ENCODE measurements at regions not wholly inside any gene's neighbourhood (a gene's known extent, or its start where the extent isn't known, plus 50 kb on each side); places are given as distances from the start of the nearest gene placed in this dataset.

DNA sequence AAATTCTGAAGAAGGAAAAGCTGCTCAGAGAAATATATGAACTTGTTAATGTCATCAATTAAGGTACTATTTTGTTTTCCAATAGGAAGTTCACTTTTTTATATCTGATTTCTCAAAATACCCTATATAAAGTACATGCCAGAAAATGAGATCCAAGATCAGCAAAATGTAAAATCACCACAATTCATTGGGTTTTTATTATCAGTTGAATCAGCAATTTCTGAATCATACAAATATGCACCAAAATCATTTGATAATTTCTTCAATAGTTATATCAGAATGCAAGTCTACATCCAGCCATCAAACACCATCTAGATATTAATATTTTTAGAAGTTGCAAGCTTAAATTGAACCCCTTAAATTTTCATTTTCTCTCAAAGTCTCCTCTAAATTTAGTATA, 1293.4 kb upstream of the NCAM2 start:
- TF ChIP-seq, protein P1, sequence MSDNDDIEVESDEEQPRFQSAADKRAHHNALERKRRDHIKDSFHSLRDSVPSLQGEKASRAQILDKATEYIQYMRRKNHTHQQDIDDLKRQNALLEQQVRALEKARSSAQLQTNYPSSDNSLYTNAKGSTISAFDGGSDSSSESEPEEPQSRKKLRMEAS (IDR thresholded peaks at IDR 0.05; ENCODE audit: insufficient read depth, insufficient read length): no peak
- TF ChIP-seq, protein P2, sequence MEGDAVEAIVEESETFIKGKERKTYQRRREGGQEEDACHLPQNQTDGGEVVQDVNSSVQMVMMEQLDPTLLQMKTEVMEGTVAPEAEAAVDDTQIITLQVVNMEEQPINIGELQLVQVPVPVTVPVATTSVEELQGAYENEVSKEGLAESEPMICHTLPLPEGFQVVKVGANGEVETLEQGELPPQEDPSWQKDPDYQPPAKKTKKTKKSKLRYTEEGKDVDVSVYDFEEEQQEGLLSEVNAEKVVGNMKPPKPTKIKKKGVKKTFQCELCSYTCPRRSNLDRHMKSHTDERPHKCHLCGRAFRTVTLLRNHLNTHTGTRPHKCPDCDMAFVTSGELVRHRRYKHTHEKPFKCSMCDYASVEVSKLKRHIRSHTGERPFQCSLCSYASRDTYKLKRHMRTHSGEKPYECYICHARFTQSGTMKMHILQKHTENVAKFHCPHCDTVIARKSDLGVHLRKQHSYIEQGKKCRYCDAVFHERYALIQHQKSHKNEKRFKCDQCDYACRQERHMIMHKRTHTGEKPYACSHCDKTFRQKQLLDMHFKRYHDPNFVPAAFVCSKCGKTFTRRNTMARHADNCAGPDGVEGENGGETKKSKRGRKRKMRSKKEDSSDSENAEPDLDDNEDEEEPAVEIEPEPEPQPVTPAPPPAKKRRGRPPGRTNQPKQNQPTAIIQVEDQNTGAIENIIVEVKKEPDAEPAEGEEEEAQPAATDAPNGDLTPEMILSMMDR (IDR thresholded peaks at IDR 0.05; ENCODE audit: extremely low read depth in 1 of 2, insufficient read depth in 1 of 2, low read depth in 1 of 2, low read length in 2 of 2): no peak

All from endothelial cell of umbilical vein (primary cell).